ENCODE measurements at regions not wholly inside any gene's neighbourhood (a gene's known extent, or its start where the extent isn't known, plus 50 kb on each side); places are given as distances from the start of the nearest gene placed in this dataset.
"Not testable (repeated sequence)": the region's sequence is repeated elsewhere in the genome, so short reads cannot be mapped to it uniquely, and the experiment has no call there.

- not testable (repeated sequence) for DNase-seq (ENCODE audit: low read depth)
Measured at GRCh38 chr4:123537906-123538402, 141.4 kb downstream of the SPRY1 start.

- DNase-seq (ENCODE audit: low read depth) = no peak
Measured at GRCh38 chr4:123545667-123546572, 149.3 kb downstream of the SPRY1 start.

DNA sequence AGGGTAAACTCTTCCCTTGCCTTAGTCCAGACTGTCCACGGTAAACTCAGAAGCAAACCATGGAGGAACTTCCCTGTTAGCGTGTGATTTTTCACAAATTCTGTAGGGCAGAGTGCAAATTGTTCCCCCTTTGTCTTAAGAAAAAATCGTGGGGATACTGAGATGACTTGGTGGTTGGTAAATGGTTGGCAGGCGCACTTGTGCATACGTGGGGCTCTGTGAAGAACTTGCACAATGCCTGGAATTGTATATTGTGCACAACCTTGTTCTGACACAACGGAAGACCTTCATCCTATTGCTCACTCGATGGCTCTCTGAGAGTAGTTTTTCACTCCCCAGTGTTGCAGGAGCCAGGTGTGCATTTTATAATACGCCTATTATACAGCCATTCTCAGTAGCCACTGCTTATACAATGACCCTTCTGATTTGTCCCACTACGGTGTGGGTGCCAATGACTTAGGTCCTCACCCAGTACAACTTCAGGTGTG is 150.0 kb downstream of the SPRY1 start:
- no peak for DNase-seq (ENCODE audit: low read depth)

DNA sequence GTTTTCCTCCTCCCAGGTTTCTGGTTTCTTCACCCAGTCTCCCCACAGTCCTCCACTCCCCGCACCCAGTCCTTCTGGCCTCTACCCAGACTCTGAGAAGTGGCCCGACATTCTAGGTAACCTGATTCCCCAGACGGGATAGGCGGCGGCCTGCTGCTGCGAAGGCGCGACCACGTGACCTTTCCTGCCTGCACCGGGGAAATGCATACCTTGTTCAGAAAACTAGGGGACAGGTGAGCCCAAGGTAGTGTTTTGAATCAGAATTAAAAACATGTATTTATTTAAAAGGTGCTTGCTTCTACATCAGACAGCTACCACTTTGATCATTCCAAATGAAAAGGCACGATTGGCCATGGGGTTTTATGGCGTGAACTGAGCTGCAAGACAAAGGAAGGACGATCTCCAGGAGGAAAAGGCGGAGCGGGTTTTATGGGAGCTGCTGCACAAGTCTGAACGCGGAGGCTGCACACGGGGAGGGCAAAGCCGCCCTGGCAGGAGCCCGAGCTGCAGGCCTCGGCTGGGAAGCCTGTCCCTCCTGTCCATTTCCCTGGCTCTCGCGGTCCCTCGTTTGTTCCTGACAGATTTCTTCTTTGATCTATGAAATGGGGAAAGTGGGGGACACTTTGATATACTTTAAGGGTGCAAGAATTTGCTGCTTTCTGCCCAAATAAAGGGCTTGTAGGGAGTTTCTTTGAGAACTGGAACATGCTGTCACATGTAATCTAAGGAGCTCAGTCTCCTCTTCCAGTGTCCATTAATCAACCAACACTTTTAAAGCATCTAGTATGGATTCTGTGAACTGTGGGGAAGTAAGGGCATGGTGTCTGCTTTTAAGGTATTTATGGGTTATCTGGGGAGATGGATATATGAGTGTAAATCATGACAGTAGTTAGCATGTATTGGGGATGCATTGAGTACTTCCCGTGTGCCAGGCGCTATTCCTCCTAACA is 150.9 kb downstream of the SPRY1 start:
- no peak for DNase-seq (ENCODE audit: low read depth)

DNA sequence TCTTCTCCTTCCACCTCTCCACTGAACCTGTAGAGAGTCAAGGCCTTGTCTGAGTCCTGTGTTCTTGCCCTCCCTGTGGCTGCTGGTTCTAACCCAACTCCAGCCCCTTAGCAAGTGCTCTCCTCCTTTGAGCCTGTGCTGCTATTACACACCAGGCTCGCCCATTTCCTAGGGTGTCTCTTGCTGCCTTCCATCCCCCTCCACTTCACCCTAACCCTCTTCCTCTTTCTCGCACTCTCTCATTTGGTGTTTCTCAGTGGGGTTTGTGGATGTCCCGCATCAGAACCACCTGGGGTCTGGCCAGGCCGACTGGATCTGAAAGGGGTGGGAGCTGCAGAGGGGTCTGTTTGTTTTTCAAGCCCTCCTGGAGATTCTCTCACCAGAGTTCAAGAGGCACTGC is 156.7 kb downstream of the SPRY1 start:
- no peak for DNase-seq (ENCODE audit: low read depth)

DNA sequence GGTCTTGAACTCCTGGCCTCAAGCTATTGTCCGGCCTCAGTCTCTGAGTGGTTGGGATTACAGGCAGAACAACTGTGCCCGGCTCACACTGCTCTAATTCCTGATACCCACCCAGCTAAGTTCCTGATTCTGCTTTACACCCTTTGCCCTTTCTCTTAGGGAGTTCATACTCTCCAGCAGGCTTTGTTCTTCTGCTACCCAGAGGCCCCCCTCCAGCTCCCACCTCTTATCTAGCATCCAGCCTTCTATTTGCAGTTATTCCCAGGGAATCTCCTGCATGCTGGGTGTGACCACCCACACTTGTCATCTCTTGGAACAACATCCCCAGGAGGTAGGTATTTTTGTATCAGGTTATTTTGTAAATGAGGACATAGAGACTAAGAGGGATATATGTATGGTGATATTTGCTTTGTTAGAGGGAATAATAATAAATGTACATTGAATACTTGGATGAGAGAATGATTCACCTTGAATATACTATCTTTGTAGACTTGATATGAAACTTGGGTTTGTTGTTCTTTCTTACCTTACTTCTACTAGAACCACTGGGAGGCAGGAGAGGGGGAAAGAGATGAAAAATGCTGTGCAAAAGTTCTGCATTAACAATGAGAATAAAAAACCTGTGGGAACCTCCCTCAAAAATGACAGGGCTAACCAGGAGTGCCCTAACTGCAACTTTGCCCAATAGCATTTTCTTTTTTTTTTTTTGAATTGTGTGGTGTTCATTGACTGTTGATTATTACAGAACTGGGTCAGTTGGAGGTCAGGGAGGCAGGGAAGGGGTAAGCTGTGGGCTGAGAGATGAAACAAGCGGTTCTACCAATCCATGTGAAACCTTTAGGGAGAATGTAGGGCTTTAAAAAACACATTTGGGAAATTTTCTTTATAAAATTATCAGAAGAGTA is 157.4 kb downstream of the SPRY1 start:
- peak; percentile 9 for DNase-seq (ENCODE audit: low read depth)

GRCh38 chr4:123554801-123555232 is 158.2 kb downstream of the SPRY1 start:
- peak; percentile 51 for DNase-seq (ENCODE audit: low read depth)

DNA sequence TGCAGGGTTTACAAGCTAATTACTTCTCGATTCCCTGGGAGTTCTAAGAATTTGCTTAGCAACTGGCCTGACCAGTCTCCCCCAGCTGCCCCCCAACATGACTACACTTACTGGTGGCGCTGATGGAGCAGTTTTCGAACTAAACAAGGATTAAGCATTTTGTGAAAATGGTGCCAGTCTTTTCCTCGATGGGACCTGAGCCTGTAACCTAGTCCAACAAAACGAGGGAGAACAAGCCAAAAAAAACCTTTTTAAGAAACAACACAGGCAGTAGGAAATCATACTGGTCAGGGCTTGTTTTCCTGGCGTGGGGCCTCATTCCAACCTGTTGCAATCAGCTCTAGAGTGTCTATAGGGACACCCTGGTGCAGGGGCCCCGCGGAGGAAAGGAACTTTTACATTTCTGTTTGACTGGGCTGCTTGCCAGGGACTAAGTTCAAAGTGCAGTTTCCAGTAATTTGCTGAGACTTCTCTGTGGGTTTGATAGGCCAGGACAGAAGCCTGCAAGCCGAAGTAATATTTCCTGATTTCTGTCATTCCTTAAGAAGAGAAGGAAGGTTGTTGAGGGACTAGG is 158.7 kb downstream of the SPRY1 start:
- DNase-seq (ENCODE audit: low read depth) = peak; percentile 85

DNA sequence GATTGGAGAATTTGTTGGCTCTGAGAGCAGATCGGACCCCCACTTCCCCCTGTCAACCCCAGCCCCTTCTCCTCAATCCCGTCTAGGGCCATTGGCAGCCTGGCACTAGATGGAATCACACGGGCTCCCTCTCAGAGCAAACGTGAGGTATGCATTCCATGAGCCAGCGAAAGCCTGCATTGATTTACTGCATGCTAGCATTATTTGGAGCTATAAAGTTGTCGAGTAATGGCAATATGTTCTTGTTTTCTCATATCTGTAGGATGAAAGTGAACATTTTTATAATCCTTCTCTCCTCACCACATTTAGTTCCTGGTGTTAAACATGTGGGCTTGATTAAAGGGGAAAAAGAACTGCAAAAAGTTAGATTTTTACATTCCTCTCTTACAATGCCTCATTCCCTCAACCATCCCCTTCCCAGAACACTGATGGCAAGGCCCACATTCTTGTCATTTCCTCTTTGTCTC is 159.2 kb downstream of the SPRY1 start:
- no peak for DNase-seq (ENCODE audit: low read depth)

DNA sequence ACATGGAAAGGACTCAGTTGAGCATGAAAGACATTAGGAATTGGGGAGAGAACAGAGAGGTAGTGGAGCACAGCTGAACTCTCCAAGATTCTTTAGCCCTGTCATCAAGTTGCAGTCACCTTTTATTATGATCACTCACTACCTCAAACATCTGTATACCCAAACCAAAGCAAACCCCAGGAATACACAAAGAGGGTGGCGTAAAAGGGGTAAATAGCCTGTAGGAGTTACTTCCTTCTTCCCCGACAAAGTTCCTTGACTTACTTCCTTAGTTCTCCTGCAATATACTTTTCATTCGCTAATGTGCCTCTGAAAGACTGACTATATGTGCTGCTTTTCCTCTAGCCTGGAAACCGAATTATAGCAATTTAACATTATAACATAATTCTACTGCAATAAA is 159.9 kb downstream of the SPRY1 start:
- DNase-seq (ENCODE audit: low read depth) = no peak

DNA sequence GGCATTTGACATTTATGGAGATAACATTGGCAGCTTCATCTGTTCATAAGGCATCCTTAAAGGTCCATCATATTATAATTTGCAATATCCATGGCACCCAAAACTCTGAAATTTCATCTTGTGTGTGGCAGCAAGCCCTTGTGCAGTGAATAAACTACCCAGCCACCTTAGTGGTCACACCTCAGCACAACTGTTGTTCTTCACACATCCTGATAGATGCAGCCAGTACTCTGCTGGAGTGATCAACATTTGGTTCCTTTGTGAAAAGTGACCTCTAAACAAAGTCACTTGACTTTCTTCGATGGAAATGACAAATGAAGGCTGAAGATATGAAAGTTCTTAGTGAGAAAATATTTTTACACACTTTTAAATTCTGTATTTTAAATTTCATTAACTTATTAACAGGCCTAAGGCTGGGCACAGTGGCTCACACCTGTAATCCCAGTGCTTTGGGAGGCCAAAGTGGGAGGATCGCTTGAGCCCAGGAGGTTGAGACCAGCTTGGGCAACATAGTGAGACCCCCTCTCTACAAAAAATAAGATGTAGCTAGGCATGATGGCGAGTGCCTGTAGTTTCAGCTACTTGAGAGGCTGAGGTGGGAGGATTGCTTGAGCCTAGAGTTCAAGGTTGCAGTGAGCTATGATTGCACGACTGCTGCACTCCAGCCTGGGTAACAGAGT is 161.4 kb downstream of the SPRY1 start:
- no peak for DNase-seq (ENCODE audit: low read depth)

DNA sequence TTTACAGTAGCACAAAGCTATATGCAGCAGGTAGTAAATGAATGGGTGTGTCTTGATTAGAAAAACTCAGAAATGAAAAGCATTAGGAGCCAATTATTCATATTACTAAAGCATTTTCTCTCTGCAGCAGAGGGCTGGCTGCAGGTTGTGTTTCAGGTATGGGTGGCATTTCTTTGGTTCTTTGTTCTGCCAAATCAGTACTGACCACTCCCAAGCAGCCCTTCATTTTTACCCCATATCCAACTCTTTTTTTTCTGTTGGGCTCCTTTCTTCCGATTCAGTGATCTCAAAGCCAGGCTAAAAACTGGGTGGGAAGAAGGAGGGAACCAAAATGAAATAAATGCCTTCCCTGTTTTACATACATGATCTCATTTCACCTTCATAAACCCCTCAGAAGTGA is 162.3 kb downstream of the SPRY1 start:
- no peak for DNase-seq (ENCODE audit: low read depth)

DNA sequence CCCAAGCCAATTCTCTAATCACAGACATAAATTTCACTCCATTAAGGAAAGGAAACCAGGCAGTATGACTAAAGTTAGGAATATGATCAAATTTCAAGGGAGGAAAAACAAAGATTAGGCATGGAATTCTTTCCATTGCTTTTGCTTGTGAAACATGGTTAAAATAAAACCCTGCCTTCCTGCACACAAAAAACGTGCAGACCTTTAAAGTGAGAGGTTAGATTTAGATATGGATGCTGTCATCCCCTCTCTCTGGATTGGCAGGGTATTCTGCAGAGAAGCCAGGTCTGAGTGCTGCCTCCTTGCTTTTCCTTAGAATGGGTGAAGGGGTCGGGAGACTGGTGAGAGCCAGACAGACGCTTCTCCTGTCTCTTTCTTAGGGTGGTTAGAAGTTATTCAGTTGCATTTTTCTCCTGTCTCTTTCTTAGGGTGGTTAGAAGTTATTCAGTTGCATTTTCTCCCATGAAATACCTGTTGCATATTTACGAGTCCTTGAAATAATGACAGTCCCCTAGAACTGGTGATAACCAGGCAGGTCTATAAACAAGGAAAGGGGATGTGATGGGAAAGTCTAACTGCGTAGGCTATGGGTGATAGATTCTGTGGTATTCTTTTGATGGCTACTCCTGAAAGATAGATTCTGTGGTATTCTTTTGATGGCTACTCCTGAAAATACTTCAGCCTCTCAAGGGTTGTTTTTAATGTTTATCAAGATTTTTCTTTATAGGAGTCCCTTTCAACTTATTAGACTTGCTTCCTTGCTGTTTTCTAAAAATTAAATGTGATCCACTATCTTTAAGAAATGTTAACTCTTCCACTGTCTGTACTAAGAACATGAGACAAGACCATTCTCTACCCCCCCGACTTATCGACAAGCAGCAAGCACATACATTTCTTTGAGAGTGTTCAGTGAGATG is 163.6 kb downstream of the SPRY1 start:
- peak; percentile 32 for DNase-seq (ENCODE audit: low read depth)

GRCh38 chr4:123561525-123561924 is 164.9 kb downstream of the SPRY1 start:
- no peak for DNase-seq (ENCODE audit: low read depth)

DNA sequence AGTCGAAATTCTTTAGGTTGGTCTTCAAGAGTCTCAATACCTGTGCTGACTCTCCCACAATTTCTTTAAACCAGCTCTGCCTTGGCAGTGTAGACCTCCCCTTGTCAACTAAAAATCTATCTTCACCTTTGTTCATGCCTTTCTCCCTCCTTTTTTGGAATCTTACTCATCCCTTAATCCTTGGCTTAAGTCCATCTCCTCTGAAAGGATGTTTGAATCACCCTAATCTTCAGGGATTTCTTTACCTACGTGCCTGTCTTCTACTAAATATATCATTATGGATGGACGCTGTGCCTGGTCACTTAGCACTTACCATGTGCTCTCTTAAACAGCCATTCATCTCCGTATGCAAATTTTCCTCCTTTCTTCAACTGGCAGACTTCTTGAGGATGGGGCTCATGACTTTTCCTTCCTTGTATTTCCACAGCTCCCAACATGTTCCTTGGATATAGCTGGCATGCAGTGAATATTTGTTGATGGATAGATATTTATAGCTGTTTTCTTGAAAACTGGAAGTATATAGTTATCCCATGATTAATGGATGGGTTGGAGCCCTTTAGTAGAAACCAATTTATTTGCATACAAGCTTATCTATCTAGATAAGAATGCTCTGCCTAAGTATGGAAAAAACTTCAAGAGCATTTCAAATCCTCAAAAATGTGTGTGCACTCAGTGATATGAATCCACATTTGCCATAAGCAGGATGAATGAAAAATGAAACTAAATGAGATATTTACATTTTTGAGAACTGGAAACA is 166.6 kb downstream of the SPRY1 start:
- peak; percentile 39 for DNase-seq (ENCODE audit: low read depth)

- peak; percentile 80 for DNase-seq (ENCODE audit: low read depth)
Measured at GRCh38 chr4:123564758-123565346, 168.3 kb downstream of the SPRY1 start.

DNA sequence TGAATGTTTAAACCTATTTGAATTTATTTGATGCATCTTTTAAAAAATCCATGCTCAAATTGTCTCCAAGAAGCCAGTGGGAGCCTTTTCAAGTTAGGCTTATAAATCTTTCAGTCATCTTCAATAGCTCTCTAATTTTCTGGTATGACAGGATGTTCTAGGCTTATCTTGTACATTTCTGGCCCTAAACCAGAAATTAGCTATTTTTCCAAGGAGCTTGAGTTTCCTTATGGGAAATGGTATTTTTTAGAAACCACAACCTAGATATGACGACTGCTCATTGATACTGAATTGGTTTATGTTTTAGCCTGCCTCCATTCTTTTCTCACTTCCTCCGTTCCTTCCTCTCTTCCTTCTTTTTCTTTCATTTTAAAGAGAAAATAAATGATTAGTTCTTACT is 172.3 kb downstream of the SPRY1 start:
- no peak for DNase-seq (ENCODE audit: low read depth)

- no peak for DNase-seq (ENCODE audit: low read depth)
Measured at GRCh38 chr4:123569541-123569940, 172.9 kb downstream of the SPRY1 start.
